HG02642 (cell line): ENCODE measurements at regions not wholly inside any gene's neighbourhood (a gene's known extent, or its start where the extent isn't known, plus 50 kb on each side); places are given as distances from the start of the nearest gene placed in this dataset.
"Not testable (repeated sequence)": the region's sequence is repeated elsewhere in the genome, so short reads cannot be mapped to it uniquely, and the experiment has no call there.

ENCODE experiments used
- ATAC-seq: cut with Tn5 transposase; IDR thresholded peaks from one replicate; pipeline ENCODE4 v1.9.1; 2021; ENCODE audit warnings: mild to moderate bottlenecking; ENCODE audit not compliant: unreplicated experiment, poor library complexity

DNA sequence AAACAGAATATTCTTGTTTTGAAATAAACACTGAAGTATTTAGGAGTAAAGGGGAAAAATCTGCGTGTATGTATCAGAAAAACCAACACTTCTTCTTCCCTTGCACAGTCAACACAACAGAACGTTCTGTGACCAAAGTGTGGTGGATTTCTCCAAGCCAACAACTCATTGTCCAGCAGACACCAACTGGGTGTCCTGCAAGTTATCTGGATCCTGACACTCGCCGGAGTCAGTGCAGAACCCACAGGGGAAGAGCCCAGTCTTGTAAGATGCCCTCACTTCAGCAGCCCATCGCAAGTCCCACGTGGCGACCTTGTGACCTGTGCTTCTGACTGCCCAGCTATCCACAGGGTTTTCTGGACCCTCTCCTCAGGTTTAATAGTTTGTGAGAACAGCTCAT is 630.7 kb upstream of the ZFP42 start:
- ATAC-seq, result no peak

GRCh38 chr4:187366530-187366929 is 629.0 kb upstream of the ZFP42 start:
- ATAC-seq, result no peak

GRCh38 chr4:187370918-187371317 is 624.7 kb upstream of the ZFP42 start:
- ATAC-seq, result no peak

DNA sequence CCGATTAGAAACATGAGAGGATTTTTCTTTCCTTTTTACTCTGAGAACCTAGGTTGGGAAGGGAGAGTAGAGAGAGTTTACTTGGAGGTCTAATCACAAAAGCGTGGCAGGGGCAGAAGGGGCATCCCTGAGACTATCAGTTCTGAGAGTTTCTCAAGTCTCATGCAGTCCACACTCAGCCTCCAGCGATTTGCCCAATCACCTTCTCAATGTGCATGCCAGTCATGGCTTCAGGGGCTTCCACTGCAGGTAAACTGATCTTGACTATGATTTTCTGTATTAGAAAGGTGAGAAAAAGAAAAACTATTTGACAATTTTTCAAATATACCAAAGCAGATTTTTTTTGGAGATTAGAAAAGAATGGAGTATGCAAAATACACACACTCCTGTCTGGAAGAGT is 617.1 kb upstream of the ZFP42 start:
- ATAC-seq, result no peak

DNA sequence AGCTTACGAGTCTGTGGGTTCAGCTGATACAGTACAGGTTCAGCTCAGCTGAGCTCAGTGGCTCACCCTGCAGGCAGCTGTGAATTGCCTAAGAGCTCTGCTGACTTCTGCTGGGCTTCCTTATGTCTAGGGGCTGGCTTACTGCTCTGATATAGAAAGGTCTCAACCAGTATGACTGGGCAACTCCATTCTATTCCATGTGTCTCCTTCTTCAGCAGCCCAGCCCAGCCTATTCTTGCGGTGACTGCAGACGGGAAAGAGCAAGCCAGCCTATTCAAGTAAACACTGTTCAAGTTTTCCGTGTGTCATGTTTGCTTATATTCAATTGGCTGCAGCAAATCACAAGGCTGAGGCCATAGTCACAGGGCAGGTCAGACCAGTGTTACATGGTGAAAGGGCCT is 615.4 kb upstream of the ZFP42 start:
- ATAC-seq, result no peak

GRCh38 chr4:187383181-187383580 is 612.4 kb upstream of the ZFP42 start:
- no peak for ATAC-seq

GRCh38 chr4:187387739-187388138 is 607.8 kb upstream of the ZFP42 start:
- ATAC-seq, result no peak

DNA sequence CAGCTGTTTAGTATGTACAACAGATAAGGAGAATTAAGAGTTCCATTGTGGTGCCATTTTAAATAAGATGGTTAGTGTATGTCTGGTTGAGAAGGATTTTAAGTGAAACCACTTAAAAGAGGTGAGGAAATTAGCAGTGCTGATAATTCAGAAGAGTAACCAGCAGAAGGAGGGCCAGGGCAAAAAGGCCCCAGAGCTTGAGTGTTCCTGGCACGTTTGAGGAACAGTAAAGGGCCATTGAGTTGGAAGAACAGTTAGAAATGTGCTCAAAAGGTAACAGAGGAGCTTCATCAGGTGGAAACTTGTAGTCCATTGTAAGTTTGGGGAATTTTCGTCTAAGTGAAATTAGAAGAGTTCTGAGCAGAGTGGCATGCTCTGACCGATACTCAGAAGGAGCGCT is 606.2 kb upstream of the ZFP42 start:
- no peak for ATAC-seq

GRCh38 chr4:187390646-187391045 is 604.9 kb upstream of the ZFP42 start:
- ATAC-seq, result no peak

GRCh38 chr4:187393531-187394344 is 601.8 kb upstream of the ZFP42 start:
- ATAC-seq, result no peak

GRCh38 chr4:187396106-187396505 is 599.5 kb upstream of the ZFP42 start:
- ATAC-seq, result no peak

DNA sequence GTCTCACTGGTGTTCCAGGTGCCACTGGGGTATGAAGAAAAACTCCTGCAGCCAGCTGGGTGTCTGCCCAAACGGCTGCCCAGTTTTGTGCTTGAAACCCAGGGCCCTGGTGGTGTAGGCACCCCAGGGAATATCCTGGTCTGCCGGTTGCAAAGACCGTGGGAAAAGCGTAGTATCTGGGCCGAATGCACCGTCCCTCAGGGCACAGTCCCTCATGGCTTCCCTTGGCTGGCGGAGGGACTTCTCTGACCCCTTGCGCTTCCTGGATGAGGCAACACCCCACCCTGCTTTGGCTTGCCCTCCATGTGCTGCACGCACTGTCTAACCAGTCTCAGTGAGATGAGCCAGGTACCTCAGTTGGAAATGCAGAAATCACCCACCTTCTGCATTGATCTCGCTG is 587.1 kb upstream of the ZFP42 start:
- not testable (repeated sequence) for ATAC-seq

- no peak for ATAC-seq
These were observed 581.8 kb upstream of the ZFP42 start for GRCh38 chr4:187413564-187414358.

DNA sequence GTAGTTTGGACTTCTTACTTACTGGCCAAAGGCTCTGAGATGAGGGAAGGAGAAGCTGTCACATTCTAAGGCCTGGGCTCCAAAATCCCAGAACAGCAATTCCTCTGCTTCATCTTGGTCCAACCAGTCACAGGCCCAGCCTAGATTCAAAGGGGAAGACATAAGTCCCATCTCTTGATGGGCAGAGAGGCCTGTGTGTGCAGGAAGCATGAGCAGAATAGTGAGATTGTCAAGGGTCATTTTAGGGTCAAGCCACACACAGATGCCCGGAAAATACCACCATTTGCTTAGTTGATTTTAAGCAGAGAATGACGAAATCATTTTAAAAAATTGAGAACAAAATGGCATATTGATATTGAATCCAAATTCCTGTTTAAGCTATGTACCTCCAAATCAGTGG is 580.9 kb upstream of the ZFP42 start:
- ATAC-seq, result no peak

- ATAC-seq, result no peak
These were observed 580.3 kb upstream of the ZFP42 start for GRCh38 chr4:187415231-187415630.

- ATAC-seq, result no peak
These were observed 579.4 kb upstream of the ZFP42 start for GRCh38 chr4:187416216-187416615.

GRCh38 chr4:187417721-187418120 is 577.9 kb upstream of the ZFP42 start:
- no peak for ATAC-seq

DNA sequence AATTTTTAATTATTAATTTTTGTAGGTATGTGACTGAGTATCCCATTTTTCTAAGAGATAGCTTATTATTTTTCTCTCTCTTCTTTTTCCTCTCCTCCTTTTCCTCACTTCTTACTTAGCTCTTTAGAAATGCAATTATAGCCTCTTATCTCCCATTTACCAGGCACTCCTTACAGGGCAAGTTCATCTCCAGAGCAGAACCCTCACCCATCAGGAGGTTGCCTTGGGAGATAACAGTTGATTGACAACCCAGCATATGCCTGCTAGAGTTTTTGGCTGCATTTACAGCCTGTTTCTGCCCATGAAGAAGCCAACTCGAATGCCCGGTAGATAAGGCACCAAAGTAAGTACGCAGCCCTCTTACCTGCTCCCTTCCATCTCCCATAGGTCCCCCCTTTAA is 572.9 kb upstream of the ZFP42 start:
- no peak for ATAC-seq

DNA sequence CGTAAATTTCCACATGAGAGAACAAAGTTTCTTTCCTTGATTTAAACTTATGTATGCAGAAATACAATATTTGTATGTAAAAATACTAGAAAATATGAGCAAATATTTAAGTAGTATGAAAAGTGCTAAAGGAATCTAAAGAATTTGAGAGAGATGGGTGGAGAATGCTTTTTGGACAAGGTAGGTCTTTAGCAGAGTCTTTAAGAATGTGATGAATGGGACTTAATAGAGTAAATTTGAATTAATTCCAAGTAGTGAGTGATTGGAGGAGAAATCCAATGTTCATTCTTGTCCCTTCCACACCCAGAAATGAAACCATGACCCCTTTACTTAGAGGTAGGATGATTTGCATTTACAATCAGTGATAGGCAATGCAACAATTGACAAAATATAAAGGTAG is 570.9 kb upstream of the ZFP42 start:
- ATAC-seq, result no peak

- no peak for ATAC-seq
These were observed 569.1 kb upstream of the ZFP42 start for GRCh38 chr4:187426511-187426910.

GRCh38 chr4:187432310-187432709 is 563.3 kb upstream of the ZFP42 start:
- ATAC-seq, result no peak

- no peak for ATAC-seq
These were observed 562.4 kb upstream of the ZFP42 start for GRCh38 chr4:187433141-187433540.
